GM12892 (cell line): ENCODE measurements at regions not wholly inside any gene's neighbourhood (a gene's known extent, or its start where the extent isn't known, plus 50 kb on each side); places are given as distances from the start of the nearest gene placed in this dataset.

ENCODE experiments used
- DNase-seq: peaks from one replicate; pipeline ENCODE4 v3.0.0; 2011; ENCODE audit not compliant: insufficient read length
- FAIRE-seq: peaks from 2 replicates; lab custom pipeline; 2011; peaks lifted over from hg19 to GRCh38; lab: Jason Lieb, UNC
- POLR2A ChIP-seq: IDR thresholded peaks from 2 replicates; pipeline ENCODE4 v1.6.1; 2011; ENCODE audit warnings: low read depth, low read length, control low read depth
- POLR2AphosphoS5 ChIP-seq: IDR thresholded peaks from 2 replicates; pipeline ENCODE4 v1.6.1; 2011; ENCODE audit warnings: low read depth, low read length, control low read depth
- TAF1 ChIP-seq: IDR thresholded peaks from 2 replicates; pipeline ENCODE4 v1.6.1; 2011; ENCODE audit warnings: low read depth, mild to moderate bottlenecking, control low read depth, low read length, borderline replicate concordance

GRCh38 chr7:49333180-49333881 lies 409.0 kb downstream of the CDC14C start:
- peak; percentile 44 for FAIRE-seq
- DNase-seq = no peak
- TF ChIP-seq TAF1 (no peak), POLR2A (no peak), POLR2AphosphoS5 (no peak)

- TF ChIP-seq POLR2A (no peak), TAF1 (no peak), POLR2AphosphoS5 (no peak)
- DNase-seq (no peak), FAIRE-seq (no peak)
These were observed 417.5 kb downstream of the CDC14C start for GRCh38 chr7:49341849-49342248.

- DNase-seq (no peak), FAIRE-seq (no peak)
- TF ChIP-seq POLR2A (no peak), POLR2AphosphoS5 (no peak), TAF1 (no peak)
These were observed 420.2 kb downstream of the CDC14C start for GRCh38 chr7:49344556-49344955.

- TF ChIP-seq POLR2AphosphoS5 = no peak
- DNase-seq (no peak), FAIRE-seq (no peak)
These were observed 422.0 kb downstream of the CDC14C start for GRCh38 chr7:49346195-49346899.

- no peak for TF ChIP-seq POLR2AphosphoS5
- no peak for TF ChIP-seq TAF1
- no peak for TF ChIP-seq POLR2A
- FAIRE-seq = no peak
- DNase-seq = no peak
These were observed 406.4 kb upstream of the VWC2 start for GRCh38 chr7:49367072-49367471.

- FAIRE-seq = no peak
- TF ChIP-seq TAF1 (no peak), POLR2AphosphoS5 (no peak), POLR2A (no peak)
- no peak for DNase-seq
These were observed 401.7 kb upstream of the VWC2 start for GRCh38 chr7:49371771-49372170.

GRCh38 chr7:49376817-49377375 lies 396.5 kb upstream of the VWC2 start:
- DNase-seq = no peak
- no peak for FAIRE-seq
- no peak for TF ChIP-seq POLR2AphosphoS5
- no peak for TF ChIP-seq POLR2A
- TF ChIP-seq TAF1 = no peak

- DNase-seq = no peak
- no peak for TF ChIP-seq POLR2A
- FAIRE-seq = no peak
These were observed 386.6 kb upstream of the VWC2 start for GRCh38 chr7:49386792-49387191.

GRCh38 chr7:49389871-49390479 lies 383.5 kb upstream of the VWC2 start:
- FAIRE-seq = no peak
- TF ChIP-seq POLR2A (no peak), POLR2AphosphoS5 (no peak), TAF1 (no peak)
- DNase-seq = no peak

GRCh38 chr7:49396229-49396628 lies 377.2 kb upstream of the VWC2 start:
- DNase-seq (no peak), FAIRE-seq (no peak)
- TF ChIP-seq TAF1 = no peak
- no peak for TF ChIP-seq POLR2AphosphoS5
- no peak for TF ChIP-seq POLR2A

GRCh38 chr7:49397750-49398149 lies 375.7 kb upstream of the VWC2 start:
- DNase-seq (no peak), FAIRE-seq (no peak)
- no peak for TF ChIP-seq POLR2A
- no peak for TF ChIP-seq TAF1
- no peak for TF ChIP-seq POLR2AphosphoS5
